ENCODE measurements at regions not wholly inside any gene's neighbourhood (a gene's known extent, or its start where the extent isn't known, plus 50 kb on each side); places are given as distances from the start of the nearest gene placed in this dataset.

DNA sequence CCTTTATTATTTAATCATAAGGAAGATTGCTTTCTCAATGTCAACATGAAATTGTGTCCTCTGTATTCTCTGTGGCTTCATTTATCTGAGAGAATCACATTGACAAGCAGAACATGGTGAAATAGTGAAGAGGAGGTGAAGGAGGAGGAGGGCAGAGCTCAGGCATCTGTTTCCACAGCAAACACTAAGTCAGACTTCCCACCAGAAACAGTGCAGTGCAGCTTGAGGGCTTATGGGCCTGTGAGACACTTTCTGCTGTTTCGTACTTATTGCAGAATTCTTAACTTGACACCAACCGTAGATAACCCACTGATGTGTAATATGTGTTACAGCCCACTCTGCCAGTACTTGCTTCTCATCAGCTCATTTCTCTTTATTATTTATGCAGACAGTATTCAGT, 386.3 kb downstream of the DIRAS2 start:
- DNase-seq = no peak
- Histone ChIP-seq H3K27me3 (no peaks in the 10 kb centered on the region), H3K9me3 (replicated peaks in 1 of 3) (peaks cover 0 to 4% (median 0%) of the 10 kb centered on the region in 3 donors), H3K36me3 (replicated peaks in 1 of 2) (no peaks in the 10 kb centered on the region), H3K4me3 (no peak overlapping the region), H3K4me1 (replicated peaks in 1 of 2) (no peaks in the 10 kb centered on the region), H3K27ac (no peak overlapping the region)
- TF ChIP-seq, protein P1, sequence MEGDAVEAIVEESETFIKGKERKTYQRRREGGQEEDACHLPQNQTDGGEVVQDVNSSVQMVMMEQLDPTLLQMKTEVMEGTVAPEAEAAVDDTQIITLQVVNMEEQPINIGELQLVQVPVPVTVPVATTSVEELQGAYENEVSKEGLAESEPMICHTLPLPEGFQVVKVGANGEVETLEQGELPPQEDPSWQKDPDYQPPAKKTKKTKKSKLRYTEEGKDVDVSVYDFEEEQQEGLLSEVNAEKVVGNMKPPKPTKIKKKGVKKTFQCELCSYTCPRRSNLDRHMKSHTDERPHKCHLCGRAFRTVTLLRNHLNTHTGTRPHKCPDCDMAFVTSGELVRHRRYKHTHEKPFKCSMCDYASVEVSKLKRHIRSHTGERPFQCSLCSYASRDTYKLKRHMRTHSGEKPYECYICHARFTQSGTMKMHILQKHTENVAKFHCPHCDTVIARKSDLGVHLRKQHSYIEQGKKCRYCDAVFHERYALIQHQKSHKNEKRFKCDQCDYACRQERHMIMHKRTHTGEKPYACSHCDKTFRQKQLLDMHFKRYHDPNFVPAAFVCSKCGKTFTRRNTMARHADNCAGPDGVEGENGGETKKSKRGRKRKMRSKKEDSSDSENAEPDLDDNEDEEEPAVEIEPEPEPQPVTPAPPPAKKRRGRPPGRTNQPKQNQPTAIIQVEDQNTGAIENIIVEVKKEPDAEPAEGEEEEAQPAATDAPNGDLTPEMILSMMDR (IDR thresholded peaks at IDR 0.05) = no peak
- TF ChIP-seq POLR2A (IDR thresholded peaks at IDR 0.05) = no peak
- intact Hi-C loops (cut with DNase I) = no loop called here
- 31 to 70% (median 59%) methylated on average over 2 of the region's 2 CpGs for WGBS, 4 donors

DNA sequence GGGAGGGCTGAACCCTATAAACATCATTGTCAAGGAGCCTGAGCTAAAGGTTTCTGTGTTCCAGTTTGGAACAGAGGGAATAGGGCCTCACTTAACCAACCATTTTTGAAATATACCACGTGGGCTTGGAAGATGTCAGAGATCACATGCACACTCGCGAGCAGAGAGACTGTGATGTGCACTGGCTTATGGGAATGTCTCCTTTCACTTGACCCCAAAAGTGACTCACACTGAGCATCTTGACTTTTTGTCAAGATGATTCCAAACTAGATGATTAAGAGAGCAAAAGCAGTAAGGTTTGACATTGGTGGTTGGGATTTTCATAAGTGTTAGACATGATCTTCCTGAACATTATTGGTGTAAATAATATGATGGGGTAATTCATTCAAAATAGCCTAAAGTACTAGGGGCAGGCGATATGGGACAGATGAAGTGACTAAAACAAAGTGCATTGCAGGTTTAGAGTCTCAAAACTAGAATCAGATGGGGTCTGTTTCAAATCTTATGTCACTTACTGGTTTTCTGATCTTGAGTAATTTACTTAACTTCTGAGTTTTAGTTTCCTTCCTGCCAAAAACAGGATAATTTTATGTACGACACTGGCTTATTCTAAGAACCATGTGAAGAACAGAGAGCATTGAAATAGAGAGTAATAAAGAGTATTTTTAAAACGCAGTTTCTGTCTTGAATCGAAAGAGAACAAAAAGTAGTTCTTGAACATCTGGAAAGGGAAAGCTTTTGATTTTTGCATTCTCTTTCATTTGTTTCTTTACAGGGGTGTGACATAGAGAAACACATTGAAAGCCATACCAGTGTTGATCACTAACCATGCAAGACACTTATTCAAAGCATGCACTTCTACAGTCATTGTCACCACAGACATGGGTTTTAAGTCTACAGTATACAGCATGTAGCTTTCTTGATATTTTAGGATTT, 383.0 kb downstream of the DIRAS2 start:
- Histone ChIP-seq H3K27ac (no peak overlapping the region), H3K36me3 (replicated peaks in 1 of 2) (no peaks in the 10 kb centered on the region), H3K9me3 (replicated peaks in 1 of 3) (peaks cover 0 to 8% (median 0%) of the 10 kb centered on the region in 3 donors), H3K4me3 (no peak overlapping the region), H3K4me1 (replicated peaks in 1 of 2) (no peaks in the 10 kb centered on the region), H3K27me3 (no peaks in the 10 kb centered on the region)
- no peak for TF ChIP-seq POLR2A (IDR thresholded peaks at IDR 0.05)
- DNase-seq = no peak
- WGBS, 4 donors = 67 to 75% (median 69%) methylated on average over 7 of the region's 7 CpGs
- intact Hi-C loops (cut with DNase I) = no loop called here

DNA sequence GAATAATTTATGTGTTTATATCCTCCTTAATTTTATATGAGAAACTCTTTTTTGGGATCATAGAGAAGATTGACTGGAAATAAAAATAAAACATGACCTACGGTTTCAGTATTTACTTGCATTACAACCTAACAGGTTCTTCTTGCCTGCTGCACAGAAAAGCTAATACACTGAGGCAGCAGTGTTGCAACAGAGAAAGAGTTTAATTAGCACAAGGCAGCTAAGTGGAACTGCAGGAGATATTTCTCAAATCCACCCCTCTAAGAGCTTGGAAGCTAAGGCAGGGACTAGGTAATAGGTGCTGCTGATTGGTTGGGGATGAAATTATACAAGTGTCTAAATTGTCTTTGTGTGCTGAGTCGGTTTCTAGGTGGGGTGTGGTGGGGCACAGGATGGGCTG, 380.9 kb downstream of the DIRAS2 start:
- DNase-seq = no peak
- intact Hi-C loops (cut with DNase I) = no loop called here
- no peaks in the 10 kb centered on the region for H3K36me3 ChIP-seq (replicated peaks in 1 of 2)
- H3K27me3 ChIP-seq = no peaks in the 10 kb centered on the region
- no peaks in the 10 kb centered on the region for H3K4me1 ChIP-seq (replicated peaks in 1 of 2)
- no peak overlapping the region for H3K4me3 ChIP-seq
- WGBS, 4 donors = 82 to 100% (median 92%) methylated on average over 1 to 2 of the region's 2 CpGs
- H3K9me3 ChIP-seq (replicated peaks in 1 of 3) = peaks cover 0 to 8% (median 0%) of the 10 kb centered on the region in 3 donors
- TF ChIP-seq, protein P1 (IDR thresholded peaks at IDR 0.05) = no peak
- no peak for TF ChIP-seq POLR2A (IDR thresholded peaks at IDR 0.05)
- H3K27ac ChIP-seq = no peak overlapping the region

DNA sequence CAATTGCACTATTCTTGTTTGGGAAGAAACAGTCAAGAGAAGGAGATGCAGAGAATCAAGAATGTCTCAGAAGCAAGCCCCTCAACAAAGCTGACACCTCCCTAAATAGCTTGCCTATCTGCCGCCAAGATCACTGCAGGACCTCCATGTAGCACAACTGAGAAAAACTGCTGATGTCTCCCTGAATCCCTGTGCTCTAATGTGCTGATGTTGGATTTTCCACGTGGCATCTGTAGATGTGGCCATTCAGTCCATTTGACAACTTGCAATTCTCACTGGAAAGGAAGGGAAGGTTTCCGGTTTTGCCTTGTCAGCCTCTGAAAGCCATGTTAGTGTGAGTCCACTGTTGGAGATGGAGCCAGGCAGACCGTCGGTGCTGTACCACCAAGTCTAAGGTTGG, 374.0 kb downstream of the DIRAS2 start:
- H3K4me1 ChIP-seq (replicated peaks in 1 of 2) = no peaks in the 10 kb centered on the region
- TF ChIP-seq, protein P1 (IDR thresholded peaks at IDR 0.05) = no peak
- no peak for TF ChIP-seq POLR2A (IDR thresholded peaks at IDR 0.05)

More for the DNA sequence above, 374.0 kb downstream of the DIRAS2 start:
- no peak overlapping the region for H3K4me3 ChIP-seq
- intact Hi-C loops (cut with DNase I) = no loop called here
- H3K27ac ChIP-seq = no peak overlapping the region
- no peaks in the 10 kb centered on the region for H3K36me3 ChIP-seq (replicated peaks in 1 of 2)
- 59 to 83% (median 70%) methylated on average over 5 of the region's 5 CpGs for WGBS, 4 donors
- no peaks in the 10 kb centered on the region for H3K27me3 ChIP-seq
- no peak for DNase-seq
- no peaks in the 10 kb centered on the region for H3K9me3 ChIP-seq (replicated peaks in 1 of 3)
